ENCODE measurements at regions not wholly inside any gene's neighbourhood (a gene's known extent, or its start where the extent isn't known, plus 50 kb on each side); places are given as distances from the start of the nearest gene placed in this dataset.

DNA sequence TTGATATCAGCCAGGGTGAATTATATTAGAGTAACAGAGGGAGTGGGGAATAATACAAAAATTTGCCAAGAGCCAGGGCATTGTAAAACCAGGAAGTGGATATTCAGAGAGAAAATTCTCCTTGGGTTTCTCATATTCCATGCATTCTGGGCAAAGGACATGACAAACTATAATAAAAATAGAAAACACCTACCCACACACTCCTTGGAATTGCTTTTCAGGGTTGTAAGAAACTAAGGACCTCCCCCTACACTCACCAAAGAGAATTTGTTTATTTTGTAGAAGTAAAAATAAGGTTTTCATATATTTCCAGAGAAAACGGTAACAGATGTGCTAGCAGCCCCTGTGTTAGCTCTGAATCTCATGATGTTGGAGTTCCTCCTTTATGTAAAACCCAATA, 649.6 kb downstream of the SLITRK1 start:
- no peaks in the 10 kb centered on the region for H3K27me3 Mint-ChIP-seq
- Histone ChIP-seq H3K36me3 (ENCODE audit: insufficient read depth, low read length) (no peaks in the 10 kb centered on the region), H3K4me3 (ENCODE audit: low read length in 2 of 2) (no peak overlapping the region), H3K4me1 (ENCODE audit: insufficient read depth, low read length) (no peaks in the 10 kb centered on the region), H3K9me3 (ENCODE audit: control insufficient read depth in 1 of 2, low read length in 2 of 2) (no peaks in the 10 kb centered on the region), H3K27me3 (ENCODE audit: insufficient read depth, low read length) (no peaks in the 10 kb centered on the region), H3K27ac (ENCODE audit: low read depth, low read length) (no peak overlapping the region)
- CTCF ChIA-PET (ENCODE audit: partially characterized antibody), result no interaction called here
- POLR2A ChIA-PET (ENCODE audit: partially characterized antibody), result no interaction called here
- peaks cover 0 to 7% (median 3%) of the 10 kb centered on the region in 8 donors for H3K9me3 Mint-ChIP-seq
- H3K36me3 Mint-ChIP-seq, result no peaks in the 10 kb centered on the region
- no peak overlapping the region for H3K4me3 Mint-ChIP-seq
- DNase-seq, result no peak
- intact Hi-C loops (cut with micrococcal nuclease), result no loop called here
- H3K4me1 Mint-ChIP-seq, result no peaks in the 10 kb centered on the region
- H3K27ac Mint-ChIP-seq, result no peak overlapping the region

DNA sequence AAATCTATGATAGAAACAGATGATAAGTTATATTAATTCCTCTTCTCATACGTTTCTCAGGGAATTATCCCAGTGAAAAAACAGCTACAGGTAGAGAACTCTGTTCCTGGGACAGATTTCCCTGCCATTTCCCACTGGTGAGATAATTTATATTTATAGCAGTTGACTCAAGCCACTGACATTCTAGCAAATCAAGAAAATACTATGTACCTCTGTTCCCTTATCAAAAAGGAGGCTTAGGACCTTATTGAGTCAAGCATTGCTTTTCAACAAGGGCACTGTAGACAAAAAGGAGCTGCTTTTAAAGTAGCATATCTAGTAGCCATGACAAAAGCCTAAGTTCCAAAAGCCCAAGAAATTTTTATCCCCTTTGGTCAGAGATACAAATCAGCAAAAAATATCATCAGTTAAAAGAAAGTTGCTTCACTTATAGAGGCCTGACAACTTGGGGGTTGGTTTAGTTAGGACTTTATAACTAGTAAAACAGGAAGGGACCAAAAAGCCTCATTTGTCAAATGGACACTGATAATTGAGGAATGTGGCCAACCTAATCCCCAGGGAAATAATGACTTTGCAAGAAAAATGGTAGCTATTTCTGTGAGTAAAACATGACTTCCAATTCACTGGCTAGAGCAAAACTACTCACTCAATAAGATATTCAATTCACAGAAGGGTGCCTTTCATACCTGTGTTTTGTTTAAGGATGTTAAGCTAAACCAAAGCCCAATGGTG, 652.5 kb downstream of the SLITRK1 start:
- ChIA-PET CTCF (ENCODE audit: partially characterized antibody) (no interaction called here), POLR2A (ENCODE audit: partially characterized antibody) (no interaction called here)
- Mint-ChIP-seq H3K9me3 (peaks cover 0 to 3% (median under 1%) of the 10 kb centered on the region in 8 donors), H3K27me3 (no peaks in the 10 kb centered on the region), H3K27ac (no peak overlapping the region), H3K4me1 (no peaks in the 10 kb centered on the region), H3K4me3 (no peak overlapping the region), H3K36me3 (no peaks in the 10 kb centered on the region)
- Histone ChIP-seq H3K27ac (ENCODE audit: low read depth, low read length) (no peak overlapping the region), H3K4me1 (ENCODE audit: insufficient read depth, low read length) (no peaks in the 10 kb centered on the region), H3K4me3 (ENCODE audit: low read length in 2 of 2) (no peak overlapping the region), H3K27me3 (ENCODE audit: insufficient read depth, low read length) (no peaks in the 10 kb centered on the region), H3K36me3 (ENCODE audit: insufficient read depth, low read length) (no peaks in the 10 kb centered on the region), H3K9me3 (ENCODE audit: control insufficient read depth in 1 of 2, low read length in 2 of 2) (no peaks in the 10 kb centered on the region)
- DNase-seq, result no peak
- intact Hi-C loops (cut with micrococcal nuclease), result no loop called here

- Histone ChIP-seq H3K4me3 (ENCODE audit: low read length in 2 of 2) (no peak overlapping the region), H3K4me1 (ENCODE audit: insufficient read depth, low read length) (no peaks in the 10 kb centered on the region), H3K27me3 (ENCODE audit: insufficient read depth, low read length) (no peaks in the 10 kb centered on the region), H3K36me3 (ENCODE audit: insufficient read depth, low read length) (no peaks in the 10 kb centered on the region), H3K9me3 (ENCODE audit: control insufficient read depth in 1 of 2, low read length in 2 of 2) (no peaks in the 10 kb centered on the region), H3K27ac (ENCODE audit: low read depth, low read length) (no peak overlapping the region)
- intact Hi-C loops (cut with micrococcal nuclease), result no loop called here
- POLR2A ChIA-PET (ENCODE audit: partially characterized antibody), result no interaction called here
- H3K36me3 Mint-ChIP-seq, result no peaks in the 10 kb centered on the region
- H3K27ac Mint-ChIP-seq, result no peak overlapping the region
- no peaks in the 10 kb centered on the region for H3K27me3 Mint-ChIP-seq
- H3K9me3 Mint-ChIP-seq, result peaks cover 0 to 4% (median 2%) of the 10 kb centered on the region in 8 donors
- no peak overlapping the region for H3K4me3 Mint-ChIP-seq
- no peaks in the 10 kb centered on the region for H3K4me1 Mint-ChIP-seq
- CTCF ChIA-PET (ENCODE audit: partially characterized antibody), result no interaction called here
- DNase-seq, result no peak
Observed at GRCh38 chr13:83223546-83223945, 658.7 kb downstream of the SLITRK1 start.

GRCh38 chr13:83221813-83222241, 660.4 kb downstream of the SLITRK1 start:
- POLR2A ChIA-PET (ENCODE audit: partially characterized antibody), result no interaction called here
- Histone ChIP-seq H3K4me3 (ENCODE audit: low read length in 2 of 2) (no peak overlapping the region), H3K27ac (ENCODE audit: low read depth, low read length) (no peak overlapping the region), H3K4me1 (ENCODE audit: insufficient read depth, low read length) (no peaks in the 10 kb centered on the region), H3K36me3 (ENCODE audit: insufficient read depth, low read length) (no peaks in the 10 kb centered on the region), H3K27me3 (ENCODE audit: insufficient read depth, low read length) (no peaks in the 10 kb centered on the region), H3K9me3 (ENCODE audit: control insufficient read depth in 1 of 2, low read length in 2 of 2) (no peaks in the 10 kb centered on the region)
- CTCF ChIA-PET (ENCODE audit: partially characterized antibody), result no interaction called here
- Mint-ChIP-seq H3K27me3 (no peaks in the 10 kb centered on the region), H3K36me3 (no peaks in the 10 kb centered on the region), H3K9me3 (peaks cover 0 to 5% (median under 1%) of the 10 kb centered on the region in 8 donors), H3K4me1 (no peaks in the 10 kb centered on the region), H3K27ac (no peak overlapping the region), H3K4me3 (no peak overlapping the region)
- intact Hi-C loops (cut with micrococcal nuclease), result no loop called here
- DNase-seq, result no peak

DNA sequence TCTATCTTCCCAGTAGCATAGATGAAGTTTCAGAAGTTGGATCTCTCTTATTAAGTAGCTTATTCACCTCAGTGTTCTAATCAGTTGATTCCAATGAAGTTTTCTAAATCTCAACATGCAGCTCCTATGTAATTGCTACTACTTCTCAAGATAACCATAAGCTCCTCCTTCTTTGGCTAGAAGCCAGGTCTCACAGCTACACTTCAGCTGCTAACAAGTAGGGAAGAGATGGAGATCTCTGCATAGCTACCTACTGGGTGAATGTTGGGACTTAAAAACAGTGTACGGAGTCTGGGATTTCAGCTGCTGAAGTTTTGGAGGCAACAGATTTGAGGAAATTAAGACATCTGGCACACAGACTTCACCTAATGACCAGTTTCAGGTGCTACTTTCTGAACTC, 661.0 kb downstream of the SLITRK1 start:
- Histone ChIP-seq H3K27ac (ENCODE audit: low read depth, low read length) (no peak overlapping the region), H3K9me3 (ENCODE audit: control insufficient read depth in 1 of 2, low read length in 2 of 2) (no peaks in the 10 kb centered on the region), H3K4me1 (ENCODE audit: insufficient read depth, low read length) (no peaks in the 10 kb centered on the region), H3K36me3 (ENCODE audit: insufficient read depth, low read length) (no peaks in the 10 kb centered on the region), H3K4me3 (ENCODE audit: low read length in 2 of 2) (no peak overlapping the region), H3K27me3 (ENCODE audit: insufficient read depth, low read length) (no peaks in the 10 kb centered on the region)
- ChIA-PET CTCF (ENCODE audit: partially characterized antibody) (no interaction called here), POLR2A (ENCODE audit: partially characterized antibody) (no interaction called here)
- intact Hi-C loops (cut with micrococcal nuclease), result no loop called here
- peaks cover 0 to 5% (median 0%) of the 10 kb centered on the region in 8 donors for H3K9me3 Mint-ChIP-seq
- no peaks in the 10 kb centered on the region for H3K36me3 Mint-ChIP-seq
- DNase-seq, result no peak
- no peaks in the 10 kb centered on the region for H3K27me3 Mint-ChIP-seq
- no peak overlapping the region for H3K4me3 Mint-ChIP-seq
- H3K4me1 Mint-ChIP-seq, result no peaks in the 10 kb centered on the region
- no peak overlapping the region for H3K27ac Mint-ChIP-seq

- ChIA-PET CTCF (ENCODE audit: partially characterized antibody) (no interaction called here), POLR2A (ENCODE audit: partially characterized antibody) (no interaction called here)
- Histone ChIP-seq H3K4me3 (ENCODE audit: low read length in 2 of 2) (no peak overlapping the region), H3K36me3 (ENCODE audit: insufficient read depth, low read length) (no peaks in the 10 kb centered on the region), H3K4me1 (ENCODE audit: insufficient read depth, low read length) (no peaks in the 10 kb centered on the region), H3K27ac (ENCODE audit: low read depth, low read length) (no peak overlapping the region), H3K27me3 (ENCODE audit: insufficient read depth, low read length) (no peaks in the 10 kb centered on the region), H3K9me3 (ENCODE audit: control insufficient read depth in 1 of 2, low read length in 2 of 2) (no peaks in the 10 kb centered on the region)
- Mint-ChIP-seq H3K27me3 (no peaks in the 10 kb centered on the region), H3K9me3 (peaks cover 0 to 7% (median 0%) of the 10 kb centered on the region in 8 donors), H3K4me3 (no peak overlapping the region), H3K36me3 (no peaks in the 10 kb centered on the region), H3K4me1 (no peaks in the 10 kb centered on the region), H3K27ac (no peak overlapping the region)
- DNase-seq, result no peak
- intact Hi-C loops (cut with micrococcal nuclease), result no loop called here
Observed at GRCh38 chr13:83220241-83220640, 662.0 kb downstream of the SLITRK1 start.

DNA sequence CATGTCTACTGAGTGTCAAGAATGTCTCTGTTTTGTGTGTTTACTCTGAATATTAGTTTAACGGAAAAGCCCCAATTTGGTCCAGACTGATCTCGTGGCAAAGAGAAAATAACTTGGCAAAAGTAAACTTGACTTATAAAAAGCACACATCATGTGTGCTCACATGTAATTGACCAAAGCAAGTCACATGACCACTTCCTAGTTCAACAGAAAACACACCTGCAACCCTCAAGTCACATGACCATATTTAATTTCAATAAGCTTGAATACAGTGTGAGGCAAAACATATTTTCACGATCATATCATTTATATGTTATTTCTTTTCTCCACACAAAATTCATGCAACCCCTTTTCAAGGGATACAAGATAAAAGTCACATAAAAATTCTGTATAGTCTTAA, 662.4 kb downstream of the SLITRK1 start:
- H3K27me3 ChIP-seq (ENCODE audit: insufficient read depth, low read length), result no peaks in the 10 kb centered on the region
- H3K36me3 ChIP-seq (ENCODE audit: insufficient read depth, low read length), result no peaks in the 10 kb centered on the region
- no peak for DNase-seq
- Mint-ChIP-seq H3K27ac (no peak overlapping the region), H3K27me3 (no peaks in the 10 kb centered on the region), H3K4me1 (no peaks in the 10 kb centered on the region), H3K36me3 (no peaks in the 10 kb centered on the region), H3K9me3 (peaks cover 0 to 10% (median under 1%) of the 10 kb centered on the region in 8 donors), H3K4me3 (no peak overlapping the region)
- H3K27ac ChIP-seq (ENCODE audit: low read depth, low read length), result no peak overlapping the region
- POLR2A ChIA-PET (ENCODE audit: partially characterized antibody), result no interaction called here
- no peaks in the 10 kb centered on the region for H3K9me3 ChIP-seq (ENCODE audit: control insufficient read depth in 1 of 2, low read length in 2 of 2)
- CTCF ChIA-PET (ENCODE audit: partially characterized antibody), result no interaction called here
- no peak overlapping the region for H3K4me3 ChIP-seq (ENCODE audit: low read length in 2 of 2)
- H3K4me1 ChIP-seq (ENCODE audit: insufficient read depth, low read length), result no peaks in the 10 kb centered on the region
- intact Hi-C loops (cut with micrococcal nuclease), result no loop called here

Data from CD4-positive, alpha-beta memory T cell (primary cell).